ENCODE measurements at regions not wholly inside any gene's neighbourhood (a gene's known extent, or its start where the extent isn't known, plus 50 kb on each side); places are given as distances from the start of the nearest gene placed in this dataset.
"Not testable (repeated sequence)": the region's sequence is repeated elsewhere in the genome, so short reads cannot be mapped to it uniquely, and the experiment has no call there.

DNA sequence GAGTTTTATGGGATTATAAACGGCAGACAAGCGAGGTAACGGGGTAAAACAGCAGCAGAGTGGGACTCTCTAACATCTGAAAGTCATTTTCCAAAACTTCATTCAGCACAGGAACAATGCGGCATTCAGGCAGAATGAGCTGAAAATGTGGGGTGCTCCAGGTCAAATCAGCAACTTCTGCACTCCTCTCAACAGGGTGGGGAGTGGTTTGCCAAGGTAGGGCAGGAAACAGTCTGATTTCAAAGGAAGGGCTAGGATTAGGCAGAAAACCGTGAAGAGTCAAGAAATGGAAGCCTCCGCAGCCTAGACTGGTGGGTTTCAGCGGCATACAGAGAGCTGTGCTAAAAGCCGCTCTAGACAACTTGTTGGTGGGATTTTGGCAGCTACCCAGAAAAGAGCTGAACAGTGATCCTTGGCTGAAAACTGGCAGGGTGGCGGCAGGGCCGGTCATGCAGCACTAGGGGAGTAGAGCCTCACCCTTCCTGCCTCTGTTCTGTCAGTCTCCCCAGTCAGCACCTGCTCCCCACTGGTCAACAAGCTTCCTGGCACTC is 154.2 kb upstream of the KLF12 start:
- Mint-ChIP-seq H3K4me1 (peaks cover 40 to 44% (median 40%) of the 10 kb centered on the region in 3 donors), H3K4me3 (peak overlapping the region; percentile 74 to 93 (median 90))

DNA sequence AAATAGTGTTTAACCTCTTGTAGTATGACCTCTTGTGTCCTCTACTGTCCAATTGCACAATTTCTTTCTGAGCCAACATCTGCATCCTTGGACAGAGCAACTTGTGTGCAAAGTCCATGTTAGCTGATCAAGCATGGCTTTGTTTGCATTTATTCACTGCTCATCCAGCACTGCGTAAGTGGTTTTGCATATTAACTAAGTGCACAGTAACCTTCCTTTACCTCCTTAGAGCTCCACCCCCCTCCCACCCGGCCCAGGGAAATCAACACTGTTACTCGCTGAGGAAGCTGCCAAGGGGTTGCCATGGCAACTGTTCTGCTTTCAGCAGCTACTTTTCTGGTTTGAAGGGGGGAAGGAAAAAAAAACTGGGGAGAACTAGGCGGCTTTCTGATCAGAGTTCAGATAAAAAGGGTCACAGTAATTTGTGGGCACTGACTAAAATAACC is 153.5 kb upstream of the KLF12 start:
- H3K9me3 Mint-ChIP-seq, result no peaks in the 10 kb centered on the region
- H3K36me3 Mint-ChIP-seq, result no peaks in the 10 kb centered on the region
- peak; percentile 85 for DNase-seq
- peak overlapping the region; percentile 74 to 93 (median 90) for H3K4me3 Mint-ChIP-seq
- ATAC-seq (ENCODE audit: low read depth in 2 of 2), result peak; percentile 59 to 68
- peak overlapping the region; percentile 93 to 100 (median 98) for H3K27ac Mint-ChIP-seq
- H3K27me3 Mint-ChIP-seq, result peaks cover 0 to under 1% (median 0%) of the 10 kb centered on the region in 3 donors
- peaks cover 40 to 44% (median 40%) of the 10 kb centered on the region in 3 donors for H3K4me1 Mint-ChIP-seq

More for the DNA sequence above, 154.2 kb upstream of the KLF12 start:
- Mint-ChIP-seq H3K27me3 (no peaks in the 10 kb centered on the region), H3K9me3 (no peaks in the 10 kb centered on the region), H3K36me3 (no peaks in the 10 kb centered on the region), H3K27ac (peak overlapping the region; percentile 93 to 100 (median 98))
- peak; percentile 50 for DNase-seq
- ATAC-seq (ENCODE audit: low read depth in 2 of 2), result peak; percentile 11 to 17

DNA sequence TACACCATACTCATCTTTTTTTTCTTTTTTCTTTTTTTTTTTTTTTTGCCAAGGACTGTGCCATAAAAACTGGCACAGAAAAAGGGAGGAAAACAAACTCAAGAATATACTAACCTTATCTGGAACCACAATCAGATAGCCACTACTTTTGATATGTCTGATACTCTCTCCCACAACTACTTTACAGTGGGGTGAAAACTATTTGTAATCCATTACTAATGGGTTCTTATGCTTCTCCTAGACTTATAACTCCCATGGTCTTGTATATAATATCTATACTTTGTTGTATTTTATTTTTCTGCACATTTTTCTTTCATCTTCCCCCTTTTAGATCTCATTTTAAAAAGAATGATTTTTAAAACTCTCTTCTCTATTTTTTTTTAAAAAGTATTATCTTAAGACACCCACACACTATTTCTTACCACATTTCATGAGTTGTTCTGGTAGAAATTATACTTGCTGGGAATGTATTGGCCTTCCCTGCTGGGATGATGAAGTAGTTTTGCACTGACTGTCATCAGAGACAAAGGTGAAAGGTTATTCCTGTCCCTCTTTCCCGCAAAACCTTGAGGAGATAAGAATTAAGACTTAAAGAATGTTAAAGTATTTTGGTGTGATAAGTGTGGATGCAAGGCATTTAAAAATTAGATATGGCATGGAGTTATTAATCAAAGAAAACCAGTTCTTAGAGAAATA is 146.7 kb upstream of the KLF12 start:
- H3K36me3 Mint-ChIP-seq, result no peaks in the 10 kb centered on the region
- no peak overlapping the region for H3K27ac Mint-ChIP-seq
- H3K27me3 Mint-ChIP-seq, result peaks cover 11 to 24% (median 13%) of the 10 kb centered on the region in 3 donors
- H3K4me3 Mint-ChIP-seq, result no peak overlapping the region
- ATAC-seq (ENCODE audit: low read depth in 2 of 2) (no peak), DNase-seq (no peak)
- H3K9me3 Mint-ChIP-seq, result no peaks in the 10 kb centered on the region
- no peaks in the 10 kb centered on the region for H3K4me1 Mint-ChIP-seq

DNA sequence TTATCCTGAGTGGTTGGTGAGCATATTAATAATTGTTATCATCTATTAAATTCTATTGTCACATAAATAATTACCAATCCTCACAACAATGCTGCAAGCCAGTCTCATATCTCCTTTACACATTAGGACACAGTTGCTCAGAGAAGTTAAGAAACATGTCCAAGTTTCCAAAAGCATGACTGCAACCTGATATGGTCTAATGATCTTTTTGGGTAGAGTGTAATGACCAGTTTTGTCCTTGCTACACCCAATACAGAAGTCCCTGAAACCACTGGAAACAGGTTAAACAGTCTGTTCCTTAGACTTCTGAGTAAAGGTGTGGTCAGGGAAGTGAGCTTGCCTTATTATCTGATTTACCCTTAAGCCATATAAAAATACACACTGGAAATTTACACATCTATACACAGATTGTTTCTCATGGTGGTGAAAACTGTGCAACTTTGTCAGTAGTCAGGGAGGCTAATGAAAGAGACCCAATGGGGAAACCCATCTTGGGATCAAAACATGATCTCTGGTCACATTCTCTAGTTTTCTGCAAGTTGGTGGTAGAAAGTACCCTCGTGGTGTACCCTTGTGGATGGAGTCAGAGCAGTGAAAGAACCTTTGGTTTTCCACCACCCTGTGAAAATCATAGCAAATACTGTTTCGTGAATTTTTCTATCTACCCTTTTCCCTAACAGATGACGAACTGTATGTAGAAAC is 146.0 kb upstream of the KLF12 start:
- H3K4me3 Mint-ChIP-seq, result no peak overlapping the region
- no peaks in the 10 kb centered on the region for H3K4me1 Mint-ChIP-seq
- DNase-seq (no peak), ATAC-seq (ENCODE audit: low read depth in 2 of 2) (no peak)
- H3K27me3 Mint-ChIP-seq, result peaks cover 11 to 24% (median 13%) of the 10 kb centered on the region in 3 donors
- H3K27ac Mint-ChIP-seq, result no peak overlapping the region
- H3K36me3 Mint-ChIP-seq, result no peaks in the 10 kb centered on the region
- no peaks in the 10 kb centered on the region for H3K9me3 Mint-ChIP-seq

DNA sequence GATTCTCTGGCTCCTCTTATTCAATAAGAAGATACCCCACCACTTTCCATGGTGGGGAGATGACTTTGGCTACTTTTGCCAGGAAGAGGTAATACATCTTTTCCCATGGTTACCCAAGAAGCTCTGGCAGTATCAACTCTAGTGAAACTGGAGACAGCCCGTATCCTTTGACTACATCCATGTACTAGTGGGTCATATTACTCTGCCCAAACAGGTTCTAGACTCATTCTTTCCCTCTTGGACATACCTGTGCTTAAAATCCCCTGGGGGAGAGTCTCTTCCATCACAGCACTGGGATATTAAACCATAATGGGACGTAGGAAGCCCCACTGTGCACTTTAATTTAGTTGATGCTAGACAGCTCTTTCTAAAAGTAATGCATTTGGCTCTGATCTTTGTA is 144.7 kb upstream of the KLF12 start:
- DNase-seq (no peak), ATAC-seq (ENCODE audit: low read depth in 2 of 2) (no peak)
- Mint-ChIP-seq H3K4me3 (no peak overlapping the region), H3K36me3 (no peaks in the 10 kb centered on the region), H3K27me3 (peaks cover 11 to 24% (median 18%) of the 10 kb centered on the region in 3 donors), H3K4me1 (no peaks in the 10 kb centered on the region), H3K9me3 (no peaks in the 10 kb centered on the region), H3K27ac (no peak overlapping the region)

- Mint-ChIP-seq H3K9me3 (peaks cover 0 to 13% (median 0%) of the 10 kb centered on the region in 7 donors), H3K27ac (peak overlapping the region in 1 of 6 donors; percentile 18), H3K36me3 (no peaks in the 10 kb centered on the region), H3K4me3 (no peak overlapping the region), H3K27me3 (peaks cover 4 to 14% (median 14%) of the 10 kb centered on the region in 3 donors), H3K4me1 (no peaks in the 10 kb centered on the region)
- ATAC-seq (ENCODE audit: low read depth in 2 of 2), result no peak
- no peak for DNase-seq
These were observed 140.7 kb upstream of the KLF12 start for GRCh38 chr13:74274916-74275315.

GRCh38 chr13:74273581-74273980 is 139.4 kb upstream of the KLF12 start:
- H3K27ac Mint-ChIP-seq, result no peak overlapping the region
- no peak for ATAC-seq (ENCODE audit: low read depth in 2 of 2)
- no peak for DNase-seq
- peaks cover 8 to 19% (median 16%) of the 10 kb centered on the region in 3 donors for H3K27me3 Mint-ChIP-seq
- no peak overlapping the region for H3K4me3 Mint-ChIP-seq
- H3K36me3 Mint-ChIP-seq, result no peaks in the 10 kb centered on the region
- no peaks in the 10 kb centered on the region for H3K4me1 Mint-ChIP-seq
- H3K9me3 Mint-ChIP-seq, result peaks cover 0 to 13% (median 0%) of the 10 kb centered on the region in 7 donors

GRCh38 chr13:74272826-74273225 is 138.6 kb upstream of the KLF12 start:
- ATAC-seq (ENCODE audit: low read depth in 2 of 2) (no peak), DNase-seq (no peak)
- H3K4me1 Mint-ChIP-seq, result no peaks in the 10 kb centered on the region
- no peak overlapping the region for H3K4me3 Mint-ChIP-seq
- peak overlapping the region in 1 of 6 donors; percentile 1 for H3K27ac Mint-ChIP-seq
- H3K9me3 Mint-ChIP-seq, result peaks cover 0 to 13% (median 0%) of the 10 kb centered on the region in 7 donors
- H3K27me3 Mint-ChIP-seq, result peaks cover 10 to 14% (median 12%) of the 10 kb centered on the region in 3 donors
- H3K36me3 Mint-ChIP-seq, result no peaks in the 10 kb centered on the region

GRCh38 chr13:74270018-74270417 is 135.8 kb upstream of the KLF12 start:
- Mint-ChIP-seq H3K9me3 (peaks cover 4 to 20% (median 7%) of the 10 kb centered on the region in 7 donors), H3K36me3 (no peaks in the 10 kb centered on the region), H3K4me1 (no peaks in the 10 kb centered on the region), H3K27ac (no peak overlapping the region), H3K27me3 (peaks cover 20 to 30% (median 22%) of the 10 kb centered on the region in 3 donors), H3K4me3 (no peak overlapping the region)
- DNase-seq (no peak), ATAC-seq (ENCODE audit: low read depth in 2 of 2) (no peak)

DNA sequence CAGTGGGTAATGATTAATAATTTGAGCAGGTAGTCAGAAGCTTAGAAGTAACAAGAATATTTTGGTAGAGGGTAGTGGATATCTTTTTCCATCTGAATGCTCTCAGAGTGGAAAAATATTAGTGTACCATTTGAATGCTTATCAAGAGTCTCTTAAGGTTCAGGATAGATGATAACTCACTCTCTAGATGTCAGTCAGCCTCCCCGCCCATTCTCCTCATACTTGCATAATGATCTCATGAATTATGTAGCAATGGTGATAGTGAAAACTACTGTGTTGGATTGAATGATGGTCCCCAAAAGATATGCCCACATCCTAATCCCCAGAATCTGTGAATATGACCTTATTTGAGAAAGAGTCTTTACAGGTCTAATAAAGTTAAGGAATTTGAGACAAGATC is 132.7 kb upstream of the KLF12 start:
- no peaks in the 10 kb centered on the region for H3K4me1 Mint-ChIP-seq
- H3K4me3 Mint-ChIP-seq, result no peak overlapping the region
- ATAC-seq (ENCODE audit: low read depth in 2 of 2), result no peak
- no peak for DNase-seq
- H3K36me3 Mint-ChIP-seq, result peaks cover 0 to 8% of the 10 kb centered on the region in 2 donors
- H3K27ac Mint-ChIP-seq, result no peak overlapping the region
- H3K27me3 Mint-ChIP-seq, result peaks cover 16 to 35% (median 25%) of the 10 kb centered on the region in 3 donors
- peaks cover 8 to 31% (median 21%) of the 10 kb centered on the region in 7 donors for H3K9me3 Mint-ChIP-seq

DNA sequence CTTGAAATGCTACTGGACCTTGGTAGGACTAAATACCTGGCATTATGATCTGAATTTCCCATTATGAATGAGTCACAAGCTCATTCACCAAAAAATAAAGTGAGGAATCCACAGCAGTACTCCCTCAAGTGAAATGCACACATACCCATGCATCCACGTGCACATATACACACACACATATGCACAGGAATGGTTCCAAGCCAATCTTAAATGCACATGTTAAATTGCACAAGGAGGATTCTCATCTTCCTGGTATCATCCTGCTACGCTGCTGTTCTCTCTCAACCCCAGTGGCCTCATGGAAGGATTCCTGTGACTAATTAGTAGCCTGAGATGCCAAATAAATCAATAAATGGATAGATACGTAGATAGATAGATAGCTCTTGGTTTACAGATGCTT is 132.1 kb upstream of the KLF12 start:
- H3K36me3 Mint-ChIP-seq, result peaks cover 0 to 8% of the 10 kb centered on the region in 2 donors
- peaks cover 7 to 31% (median 18%) of the 10 kb centered on the region in 7 donors for H3K9me3 Mint-ChIP-seq
- no peak overlapping the region for H3K27ac Mint-ChIP-seq

DNA sequence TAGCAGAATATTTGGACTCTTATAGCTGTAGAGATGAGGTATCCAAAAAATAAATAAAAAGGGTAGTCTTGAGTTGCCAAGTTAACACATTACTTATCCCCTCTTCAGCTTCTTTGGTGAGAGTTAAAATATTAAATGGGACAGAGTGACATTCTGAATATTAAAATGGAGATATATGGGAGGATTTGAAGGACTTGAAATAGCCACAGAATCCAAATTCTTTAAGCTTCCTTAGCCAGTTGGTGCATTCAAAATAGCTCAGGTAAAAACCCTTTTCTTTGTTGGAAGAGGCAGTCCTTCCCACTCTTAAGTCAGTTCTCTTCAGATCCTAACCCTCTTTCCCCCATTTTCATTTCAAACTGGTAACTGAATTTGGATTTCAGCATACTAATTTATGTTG is 130.1 kb upstream of the KLF12 start:
- H3K9me3 Mint-ChIP-seq, result peaks cover 7 to 31% (median 16%) of the 10 kb centered on the region in 7 donors
- peaks cover 0 to 8% of the 10 kb centered on the region in 2 donors for H3K36me3 Mint-ChIP-seq
- no peak overlapping the region for H3K4me3 Mint-ChIP-seq
- no peak for DNase-seq
- no peaks in the 10 kb centered on the region for H3K4me1 Mint-ChIP-seq
- H3K27me3 Mint-ChIP-seq, result peaks cover 13 to 41% (median 28%) of the 10 kb centered on the region in 3 donors
- peak overlapping the region in 1 of 6 donors; percentile 69 for H3K27ac Mint-ChIP-seq
- no peak for ATAC-seq (ENCODE audit: low read depth in 2 of 2)

More for the DNA sequence above, 132.1 kb upstream of the KLF12 start:
- Mint-ChIP-seq H3K4me3 (no peak overlapping the region), H3K4me1 (no peaks in the 10 kb centered on the region), H3K27me3 (peaks cover 16 to 38% (median 25%) of the 10 kb centered on the region in 3 donors)
- ATAC-seq (ENCODE audit: low read depth in 2 of 2) (no peak), DNase-seq (no peak)

GRCh38 chr13:74260420-74260819 is 126.2 kb upstream of the KLF12 start:
- H3K4me1 Mint-ChIP-seq; DNase-seq; ATAC-seq (ENCODE audit: low read depth in 2 of 2); H3K4me3 Mint-ChIP-seq; H3K36me3 Mint-ChIP-seq: not testable (repeated sequence)
- Mint-ChIP-seq H3K27ac (peak overlapping the region in 2 of 6 donors; percentile 16 to 30), H3K27me3 (peaks cover 16 to 33% (median 30%) of the 10 kb centered on the region in 3 donors), H3K9me3 (peaks cover 4 to 20% (median 15%) of the 10 kb centered on the region in 7 donors)
